ES-I3 (cell line): ENCODE measurements at regions not wholly inside any gene's neighbourhood (a gene's known extent, or its start where the extent isn't known, plus 50 kb on each side); places are given as distances from the start of the nearest gene placed in this dataset.
"Not testable (repeated sequence)": the region's sequence is repeated elsewhere in the genome, so short reads cannot be mapped to it uniquely, and the experiment has no call there.

Experiments used
- H3K36me3 ChIP-seq: 2 replicates; pipeline ENCODE4 v1.6.1; 2013; ENCODE audit warnings: mild to moderate bottlenecking, low read length, control low read depth, moderate library complexity; ENCODE audit not compliant: insufficient read depth
- H3K4me1 ChIP-seq: 2 replicates; pipeline ENCODE4 v1.6.1; 2013; ENCODE audit warnings: mild to moderate bottlenecking, control low read depth, low read length; ENCODE audit not compliant: insufficient read depth
- H3K9ac ChIP-seq: 2 replicates; pipeline ENCODE4 v1.6.1; 2013; ENCODE audit warnings: low read depth, mild to moderate bottlenecking, low read length, moderate library complexity
- H3K9me3 ChIP-seq: 2 replicates; pipeline ENCODE4 v1.6.1; 2013; ENCODE audit warnings: mild to moderate bottlenecking, low read length, moderate library complexity; ENCODE audit not compliant: control insufficient read depth, insufficient read depth

DNA sequence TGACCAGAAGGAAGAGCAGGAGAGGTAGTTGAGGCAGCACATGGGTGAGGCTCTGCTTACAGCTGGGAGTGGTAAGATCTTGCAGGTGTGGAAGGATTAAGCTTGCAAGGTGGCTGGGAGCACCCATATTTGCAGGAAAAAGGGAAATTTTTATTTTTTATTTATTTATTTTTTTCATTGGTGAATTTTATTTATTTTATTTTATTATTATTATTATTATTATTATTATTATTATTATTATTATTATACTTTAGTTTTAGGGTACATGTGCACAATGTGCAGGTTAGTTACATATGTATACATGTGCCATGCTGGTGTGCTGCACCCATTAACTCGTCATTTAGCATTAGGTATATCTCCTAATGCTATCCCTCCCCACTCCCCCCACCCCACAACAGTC, 297.4 kb upstream of the BOD1L1 start:
- not testable (repeated sequence) for H3K36me3 ChIP-seq, H3K9me3 ChIP-seq, H3K9ac ChIP-seq
- peaks cover 22% of the 10 kb centered on the region for H3K4me1 ChIP-seq

DNA sequence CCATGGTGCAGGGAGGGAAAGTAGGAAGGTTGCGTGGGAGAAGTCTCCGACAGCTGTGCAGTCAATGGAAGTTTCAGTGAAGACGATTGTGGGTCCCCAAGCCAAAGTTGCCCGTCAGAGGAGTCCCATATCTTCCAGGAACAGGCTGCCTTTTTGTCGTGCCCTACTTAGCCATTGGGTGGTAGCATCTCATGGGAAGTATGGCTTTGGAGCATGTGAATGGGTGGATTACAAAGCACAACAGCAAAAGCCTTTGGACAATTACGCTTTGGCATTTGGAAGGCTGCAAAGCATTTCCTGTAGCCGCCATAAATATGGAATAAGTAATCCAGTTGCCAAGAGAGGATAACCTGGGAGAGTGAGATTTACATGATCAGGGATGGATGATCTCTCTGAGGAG, 300.7 kb upstream of the BOD1L1 start:
- Histone ChIP-seq H3K36me3 (no peaks in the 10 kb centered on the region), H3K9me3 (no peaks in the 10 kb centered on the region), H3K9ac (no peak overlapping the region), H3K4me1 (0 out of 2 replicates have a peak, but pooled peaks cover 3% of the 10 kb centered on the region)

DNA sequence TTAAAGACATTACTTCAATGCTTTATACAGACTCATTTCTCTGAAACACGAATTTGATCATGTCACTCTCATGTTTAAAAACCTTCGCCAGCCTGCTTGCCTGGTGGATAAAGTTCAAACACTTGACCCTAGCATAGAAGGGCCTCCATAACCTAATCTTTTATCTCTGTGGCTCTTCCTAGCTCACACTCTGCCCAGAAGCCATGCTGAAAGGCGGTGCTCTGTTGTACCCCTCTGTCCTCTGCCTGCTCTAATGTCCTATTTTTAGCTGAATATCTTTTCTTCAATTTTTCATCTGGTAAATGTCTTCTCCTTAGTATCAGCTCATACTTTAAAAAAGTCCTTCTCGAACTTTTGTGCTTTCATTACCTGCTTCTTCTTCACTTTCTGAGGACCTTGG, 302.6 kb upstream of the BOD1L1 start:
- Histone ChIP-seq H3K36me3 (no peaks in the 10 kb centered on the region), H3K9me3 (no peaks in the 10 kb centered on the region; the same call in 1 of the 2 replicates), H3K4me1 (no peaks in the 10 kb centered on the region), H3K9ac (no peak overlapping the region)

DNA sequence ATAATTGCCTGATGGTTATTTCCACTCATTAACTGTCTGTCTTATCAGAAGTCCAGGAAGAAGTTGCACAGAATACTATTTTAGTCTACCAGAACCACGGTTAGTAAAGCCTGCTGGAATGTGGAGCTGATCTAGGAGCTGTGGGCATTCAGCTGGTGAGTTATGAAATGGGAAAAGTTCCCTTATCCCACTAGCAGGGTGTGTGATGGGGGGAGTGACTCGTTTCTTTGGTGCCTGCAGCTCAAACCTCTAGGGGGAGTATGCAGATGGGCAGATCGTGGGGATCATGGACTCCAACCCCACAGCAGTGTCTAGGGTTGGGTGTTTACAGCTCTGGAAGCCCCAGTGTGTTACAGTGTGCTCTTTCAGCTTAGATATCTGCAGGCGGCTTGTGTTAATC, 305.7 kb upstream of the BOD1L1 start:
- Histone ChIP-seq H3K36me3 (no peaks in the 10 kb centered on the region), H3K4me1 (no peaks in the 10 kb centered on the region), H3K9ac (no peak overlapping the region), H3K9me3 (no peaks in the 10 kb centered on the region; the same call in 1 of the 2 replicates)

DNA sequence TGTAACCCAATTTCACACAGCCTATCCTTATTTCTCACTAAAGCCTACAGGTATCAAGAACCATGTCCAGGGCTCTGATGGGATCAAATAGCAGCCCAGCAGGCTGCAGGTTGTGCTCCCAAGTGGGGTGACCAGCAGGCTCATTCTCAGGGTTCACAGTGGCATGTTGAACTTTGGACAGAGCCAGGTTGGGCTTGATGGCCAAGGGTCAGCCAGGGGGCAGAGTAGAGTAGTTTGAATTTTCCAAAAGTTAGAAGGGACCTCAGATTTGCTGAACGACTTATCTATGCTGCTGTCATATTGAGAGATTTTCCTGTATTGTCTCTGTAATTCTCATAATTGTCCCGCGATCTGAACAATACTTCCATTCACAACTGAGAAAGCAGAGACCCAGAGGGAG, 310.8 kb upstream of the BOD1L1 start:
- H3K9ac ChIP-seq = no peak overlapping the region
- no peaks in the 10 kb centered on the region for H3K36me3 ChIP-seq
- H3K9me3 ChIP-seq = no peaks in the 10 kb centered on the region; the same call in 1 of the 2 replicates
- no peaks in the 10 kb centered on the region for H3K4me1 ChIP-seq

DNA sequence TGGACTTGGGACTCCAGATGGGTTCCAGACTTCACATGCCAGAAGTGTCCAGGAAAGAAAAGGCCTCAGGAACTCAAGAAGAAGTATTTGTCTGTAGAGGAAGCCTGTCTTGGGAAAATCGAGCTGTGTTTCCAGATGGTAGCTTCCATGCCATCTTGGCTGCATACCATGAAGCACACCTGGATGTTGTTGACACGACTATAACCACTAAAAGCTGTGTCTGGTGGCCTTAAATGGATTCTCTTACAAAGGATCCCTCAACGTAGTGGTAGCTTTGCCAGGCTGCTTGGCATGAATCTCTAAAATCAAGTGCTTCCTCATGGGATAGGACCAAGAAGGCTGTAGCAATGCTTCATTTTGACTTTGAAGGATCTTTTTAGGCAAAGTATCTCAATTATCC, 313.4 kb upstream of the BOD1L1 start:
- no peaks in the 10 kb centered on the region for H3K9me3 ChIP-seq

DNA sequence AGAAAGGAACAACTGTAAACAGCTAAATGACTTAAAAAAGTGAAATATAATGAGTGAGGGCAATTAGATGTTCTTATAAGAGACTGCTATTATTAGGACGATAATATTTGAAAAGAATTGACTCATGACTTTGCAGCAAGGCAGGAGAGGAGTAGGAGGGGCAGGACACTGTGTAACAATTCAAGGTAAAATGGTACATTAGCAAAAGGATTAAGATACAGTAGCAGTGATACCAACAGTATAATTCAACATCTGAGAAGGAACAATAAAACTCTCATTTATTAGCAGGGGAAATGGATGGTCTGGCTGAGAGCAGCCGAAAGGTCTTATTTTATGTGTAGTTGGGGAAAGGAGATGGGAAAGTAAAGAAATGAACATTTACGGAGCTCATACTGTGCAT, 315.5 kb upstream of the BOD1L1 start:
- Histone ChIP-seq H3K36me3 (no peaks in the 10 kb centered on the region), H3K9me3 (no peaks in the 10 kb centered on the region), H3K9ac (no peak overlapping the region), H3K4me1 (no peaks in the 10 kb centered on the region)

More for the DNA sequence above, 313.4 kb upstream of the BOD1L1 start:
- Histone ChIP-seq H3K36me3 (no peaks in the 10 kb centered on the region), H3K4me1 (no peaks in the 10 kb centered on the region), H3K9ac (no peak overlapping the region)

DNA sequence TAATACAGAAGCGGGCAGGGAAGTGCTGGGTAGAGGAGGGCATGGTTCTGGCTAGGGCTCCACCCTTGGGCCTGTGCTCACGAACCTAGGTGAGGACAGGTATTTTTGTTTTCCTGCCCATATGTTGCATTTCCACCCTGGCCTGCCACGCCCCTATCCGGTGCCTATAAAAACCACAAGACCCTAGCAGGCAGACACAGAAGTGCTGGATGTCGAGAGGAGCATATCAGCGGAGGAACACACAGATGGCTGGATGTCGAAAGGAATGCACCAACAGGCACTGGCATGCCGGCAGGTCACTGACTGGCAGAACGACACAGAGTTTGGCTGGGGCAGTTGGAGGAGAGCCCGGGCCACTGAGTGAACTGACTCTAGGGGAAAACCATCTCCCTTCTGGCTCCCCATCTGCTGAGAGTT, 316.6 kb upstream of the BOD1L1 start:
- no peaks in the 10 kb centered on the region for H3K9me3 ChIP-seq
- no peak overlapping the region for H3K9ac ChIP-seq
- H3K36me3 ChIP-seq = no peaks in the 10 kb centered on the region
- H3K4me1 ChIP-seq = no peaks in the 10 kb centered on the region

DNA sequence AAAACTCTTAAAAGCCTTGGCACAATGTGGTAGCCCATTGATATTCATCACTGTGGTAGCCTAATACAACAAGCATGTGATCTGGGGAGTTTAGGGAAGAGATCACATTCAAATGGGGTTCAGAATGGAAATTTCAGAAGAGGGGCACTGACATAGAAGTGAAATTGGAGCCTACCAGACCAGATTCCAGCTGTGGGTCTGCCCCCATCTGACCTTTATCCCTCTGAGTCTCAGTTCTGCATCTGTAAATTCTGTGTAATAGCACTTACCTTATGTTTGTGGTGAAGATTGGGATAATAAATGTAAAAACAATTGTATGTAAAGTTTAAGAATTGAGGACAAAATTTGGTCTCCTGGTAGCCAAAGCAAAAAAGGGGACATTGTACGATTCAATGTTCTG, 320.4 kb upstream of the BOD1L1 start:
- H3K36me3 ChIP-seq = no peaks in the 10 kb centered on the region
- no peak overlapping the region for H3K9ac ChIP-seq
- no peaks in the 10 kb centered on the region for H3K4me1 ChIP-seq
- no peaks in the 10 kb centered on the region for H3K9me3 ChIP-seq

DNA sequence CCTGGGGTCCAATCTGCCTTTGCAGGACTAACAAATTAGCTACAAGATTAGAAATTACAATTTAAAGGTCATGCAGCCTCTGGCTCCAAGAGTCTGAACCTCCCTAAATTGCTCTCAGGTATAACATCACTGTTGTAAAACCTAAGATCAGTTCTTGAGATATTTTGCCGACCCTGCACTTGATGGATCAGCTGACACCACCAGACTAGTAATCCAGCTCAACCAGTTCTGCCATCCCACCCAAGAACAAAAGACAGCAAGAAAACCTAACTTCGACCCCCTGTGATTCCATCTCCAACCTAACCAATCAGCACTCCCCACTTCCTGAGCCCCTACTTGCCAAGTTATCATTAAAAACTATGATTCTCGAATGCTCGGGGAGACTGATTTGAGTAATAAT, 323.0 kb upstream of the BOD1L1 start:
- H3K9ac ChIP-seq = no peak overlapping the region
- no peaks in the 10 kb centered on the region for H3K36me3 ChIP-seq
- H3K9me3 ChIP-seq = no peaks in the 10 kb centered on the region
- no peaks in the 10 kb centered on the region for H3K4me1 ChIP-seq

DNA sequence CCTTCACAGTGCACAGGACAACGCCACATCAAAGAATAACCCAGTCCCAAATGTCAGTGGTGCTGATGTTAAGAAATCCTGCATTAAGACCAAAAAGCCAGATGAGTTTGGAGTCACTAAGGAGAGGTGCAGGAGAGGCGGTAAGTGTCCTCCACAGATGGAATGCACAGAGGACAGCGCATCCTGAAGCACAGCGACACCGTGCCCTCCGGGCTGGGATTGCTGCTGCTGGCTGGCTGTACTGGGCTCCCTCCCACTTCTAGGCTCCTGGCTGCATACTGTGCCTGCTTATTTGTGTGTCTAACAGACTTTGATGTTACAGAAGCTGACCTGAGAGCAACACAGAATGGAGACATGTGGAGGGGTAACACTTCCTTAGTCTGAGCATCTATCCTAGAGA, 325.6 kb upstream of the BOD1L1 start:
- Histone ChIP-seq H3K36me3 (no peaks in the 10 kb centered on the region), H3K9me3 (no peaks in the 10 kb centered on the region), H3K9ac (no peak overlapping the region), H3K4me1 (no peaks in the 10 kb centered on the region)

DNA sequence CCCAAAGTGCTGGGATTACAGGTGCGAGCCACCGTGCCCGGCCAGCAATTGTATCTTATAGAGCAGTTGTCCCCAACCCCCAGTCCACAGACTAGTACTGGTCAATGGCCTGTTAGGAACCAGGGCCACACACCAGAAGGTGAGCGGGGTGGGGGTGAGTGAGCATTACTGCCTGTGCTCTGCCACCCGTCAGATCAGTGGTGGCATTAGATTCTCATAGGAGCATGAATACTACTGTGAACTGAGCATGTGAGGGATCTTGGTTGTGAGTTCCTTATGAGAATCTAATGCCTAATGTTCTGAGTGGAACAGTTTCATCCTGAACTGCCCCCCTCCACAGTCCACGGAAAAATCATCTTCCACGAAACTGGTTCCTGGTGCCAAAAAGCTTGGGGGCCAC, 328.0 kb upstream of the BOD1L1 start:
- H3K4me1 ChIP-seq = no peaks in the 10 kb centered on the region
- no peaks in the 10 kb centered on the region for H3K9me3 ChIP-seq
- H3K9ac ChIP-seq = no peak overlapping the region
- H3K36me3 ChIP-seq = no peaks in the 10 kb centered on the region

DNA sequence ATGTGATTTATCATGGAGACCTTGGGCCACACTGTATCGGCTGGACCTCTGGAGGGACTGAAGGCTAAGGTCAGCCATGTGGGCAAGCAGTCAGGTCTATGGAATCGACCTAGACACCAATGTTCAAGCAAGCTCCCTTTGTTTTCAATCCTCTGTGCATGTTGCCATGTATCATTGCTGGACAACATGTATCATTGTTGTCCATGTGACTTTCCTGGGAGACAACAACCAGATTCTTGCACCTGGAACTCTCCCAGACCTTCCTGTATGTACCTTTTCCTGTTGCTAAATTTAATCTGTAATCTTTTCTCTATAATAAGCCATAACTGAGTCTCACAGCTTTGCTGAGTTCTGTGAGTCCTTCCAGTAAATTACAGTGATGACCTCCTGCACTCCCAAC, 329.4 kb upstream of the BOD1L1 start:
- H3K9me3 ChIP-seq = no peaks in the 10 kb centered on the region
- no peak overlapping the region for H3K9ac ChIP-seq
- no peaks in the 10 kb centered on the region for H3K36me3 ChIP-seq
- H3K4me1 ChIP-seq = no peaks in the 10 kb centered on the region

DNA sequence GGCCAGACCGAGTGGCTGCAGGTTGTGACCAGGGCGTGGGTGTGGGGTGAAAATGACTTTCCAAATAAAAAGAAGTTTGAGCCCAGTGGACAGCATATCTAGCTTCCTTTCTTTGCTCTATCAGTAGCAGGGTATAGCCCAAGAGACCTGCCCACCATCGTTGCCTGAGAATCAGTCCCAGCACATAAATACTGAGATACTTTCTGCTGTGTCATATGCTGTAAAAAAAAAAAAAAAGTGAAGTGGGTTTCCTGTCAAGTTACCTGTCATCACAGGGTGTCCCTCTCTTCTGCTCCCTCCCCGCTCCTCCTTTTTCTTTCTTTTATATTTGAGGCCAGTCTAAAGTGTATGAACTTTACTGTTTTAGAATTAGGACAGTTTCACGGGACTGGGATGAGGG, 330.3 kb upstream of the BOD1L1 start:
- Histone ChIP-seq H3K36me3 (no peaks in the 10 kb centered on the region), H3K4me1 (no peaks in the 10 kb centered on the region), H3K9ac (no peak overlapping the region), H3K9me3 (no peaks in the 10 kb centered on the region)

DNA sequence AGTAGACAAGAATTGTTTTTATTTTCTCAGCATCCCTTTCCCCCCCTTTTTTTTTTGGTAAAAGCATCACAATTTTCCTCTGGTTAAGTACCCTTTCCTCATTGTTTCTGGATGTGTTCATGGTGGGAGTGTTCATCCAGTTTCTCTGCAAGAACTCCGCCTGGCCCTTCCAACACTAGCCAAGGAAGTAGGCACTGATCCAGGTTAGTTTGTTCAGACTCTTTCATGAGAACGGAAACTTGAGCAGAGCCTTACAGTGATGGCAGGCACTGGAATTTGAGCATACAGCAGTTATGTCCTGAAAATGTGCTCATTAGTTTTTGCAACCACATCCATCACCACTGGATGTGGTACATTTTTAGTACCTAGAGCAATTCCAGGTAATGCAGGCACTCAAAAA, 336.1 kb upstream of the BOD1L1 start:
- Histone ChIP-seq H3K4me1 (peaks cover 9% of the 10 kb centered on the region; the same call in 1 of the 2 replicates), H3K36me3 (no peaks in the 10 kb centered on the region), H3K9ac (no peak overlapping the region), H3K9me3 (no peaks in the 10 kb centered on the region)
